Hepatocyte (in vitro differentiated cells): ENCODE measurements at regions not wholly inside any gene's neighbourhood (a gene's known extent, or its start where the extent isn't known, plus 50 kb on each side); places are given as distances from the start of the nearest gene placed in this dataset.

Experiments used
- CTCF ChIP-seq: fragments of 200-600 bp; sonication (generic); IDR thresholded peaks from 2 replicates; pipeline ENCODE4 v1.5.1; 2016; ENCODE audit warnings: antibody characterized with exemption, mild to moderate bottlenecking; ENCODE audit not compliant: poor library complexity
- EZH2 ChIP-seq: fragments of 200-600 bp; sonication (generic); IDR thresholded peaks from 2 replicates; pipeline ENCODE4 v1.6.1; 2016; ENCODE audit warnings: antibody characterized with exemption, mild to moderate bottlenecking, borderline replicate concordance
- EZH2phosphoT487 ChIP-seq: fragments of 200-600 bp; sonication (generic); IDR thresholded peaks from one replicate; pipeline ENCODE4 v1.6.1; 2018; ENCODE audit warnings: antibody characterized with exemption, mild to moderate bottlenecking, low read depth, moderate library complexity; ENCODE audit not compliant: unreplicated experiment, severe bottlenecking

GRCh38 chr20:29419378-29419777 lies 1838.1 kb upstream of the DEFB115 start:
- no peak for TF ChIP-seq CTCF
- no peak for TF ChIP-seq EZH2
- no peak for TF ChIP-seq EZH2phosphoT487
